ENCODE measurements at regions not wholly inside any gene's neighbourhood (a gene's known extent, or its start where the extent isn't known, plus 50 kb on each side); places are given as distances from the start of the nearest gene placed in this dataset.
A peak's percentile ranks its signal among the peaks of the same experiment; 100 is the strongest.

DNA sequence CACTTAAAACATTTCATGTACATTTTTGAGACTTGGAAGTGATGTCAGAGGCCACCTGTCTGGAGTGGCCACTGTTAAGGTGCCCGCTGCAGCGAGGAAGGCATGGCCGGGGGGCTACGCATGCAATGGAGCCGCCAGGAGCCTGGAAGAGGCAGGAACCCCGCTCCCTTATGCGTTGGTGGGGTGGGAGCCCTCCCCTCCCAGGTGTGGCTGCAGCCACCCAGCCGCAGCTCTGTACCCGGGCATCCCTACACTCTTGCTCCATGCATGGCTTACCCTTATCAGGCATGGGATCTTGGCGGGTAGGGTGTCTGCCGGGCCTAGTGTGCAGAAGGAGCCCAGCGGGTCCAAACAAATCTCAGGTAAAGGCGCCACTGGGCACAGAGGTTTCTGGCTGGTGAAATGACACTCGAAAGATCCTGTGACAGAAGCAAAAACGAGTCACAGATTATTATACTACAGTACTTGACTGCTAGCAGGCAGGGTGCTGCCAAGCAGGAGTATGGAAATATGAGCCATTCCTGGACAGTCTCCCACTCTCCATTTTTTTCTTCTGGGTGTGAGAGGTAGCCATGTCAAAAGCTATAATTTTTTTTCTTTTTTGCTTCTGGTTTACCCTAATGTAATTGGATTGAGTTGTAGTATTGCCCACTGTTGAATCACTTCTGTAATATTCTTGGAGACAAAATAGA lies 1606.3 kb upstream of the MIR17HG start:
- no peaks in the 10 kb centered on the region for H3K9me3 ChIP-seq (ENCODE audit: insufficient read depth, low read depth)
- H3K9me2 ChIP-seq (ENCODE audit: insufficient read depth): no peaks in the 10 kb centered on the region
- no TSS peak for BruUV-seq (replicated peaks)
- peak overlapping the region; percentile 68; the same call in 1 of the 2 replicates for H2AFZ ChIP-seq
- no peak for DNase-seq
- H3K4me1 ChIP-seq (replicated peaks; ENCODE audit: insufficient read depth): no peaks in the 10 kb centered on the region
- H3K4me3 ChIP-seq: no peak overlapping the region
- no peaks in the 10 kb centered on the region for H4K20me1 ChIP-seq (ENCODE audit: insufficient read depth)
- CTCF ChIA-PET: no interaction called here
- H3K27ac ChIP-seq: no peak overlapping the region
- H3F3A ChIP-seq (ENCODE audit: insufficient read depth, low read depth): no peaks in the 10 kb centered on the region
- no peak overlapping the region for H3K4me2 ChIP-seq
- H3K79me2 ChIP-seq (ENCODE audit: low read depth): no peaks in the 10 kb centered on the region
- no peaks in the 10 kb centered on the region for H3K36me3 ChIP-seq (ENCODE audit: low read depth)
- intact Hi-C loops (cut with micrococcal nuclease; ENCODE audit: unreplicated experiment): no loop called here
- POLR2A ChIA-PET (ENCODE audit: unreplicated experiment): no interaction called here
- TF ChIP-seq, protein P1, sequence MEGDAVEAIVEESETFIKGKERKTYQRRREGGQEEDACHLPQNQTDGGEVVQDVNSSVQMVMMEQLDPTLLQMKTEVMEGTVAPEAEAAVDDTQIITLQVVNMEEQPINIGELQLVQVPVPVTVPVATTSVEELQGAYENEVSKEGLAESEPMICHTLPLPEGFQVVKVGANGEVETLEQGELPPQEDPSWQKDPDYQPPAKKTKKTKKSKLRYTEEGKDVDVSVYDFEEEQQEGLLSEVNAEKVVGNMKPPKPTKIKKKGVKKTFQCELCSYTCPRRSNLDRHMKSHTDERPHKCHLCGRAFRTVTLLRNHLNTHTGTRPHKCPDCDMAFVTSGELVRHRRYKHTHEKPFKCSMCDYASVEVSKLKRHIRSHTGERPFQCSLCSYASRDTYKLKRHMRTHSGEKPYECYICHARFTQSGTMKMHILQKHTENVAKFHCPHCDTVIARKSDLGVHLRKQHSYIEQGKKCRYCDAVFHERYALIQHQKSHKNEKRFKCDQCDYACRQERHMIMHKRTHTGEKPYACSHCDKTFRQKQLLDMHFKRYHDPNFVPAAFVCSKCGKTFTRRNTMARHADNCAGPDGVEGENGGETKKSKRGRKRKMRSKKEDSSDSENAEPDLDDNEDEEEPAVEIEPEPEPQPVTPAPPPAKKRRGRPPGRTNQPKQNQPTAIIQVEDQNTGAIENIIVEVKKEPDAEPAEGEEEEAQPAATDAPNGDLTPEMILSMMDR (conservative IDR thresholded peaks at IDR 0.05): no peak
- TF ChIP-seq EZH2 (IDR thresholded peaks at IDR 0.05; ENCODE audit: low read depth): no peak
- no peaks in the 10 kb centered on the region for H3K27me3 ChIP-seq (ENCODE audit: insufficient read depth, low read depth)

DNA sequence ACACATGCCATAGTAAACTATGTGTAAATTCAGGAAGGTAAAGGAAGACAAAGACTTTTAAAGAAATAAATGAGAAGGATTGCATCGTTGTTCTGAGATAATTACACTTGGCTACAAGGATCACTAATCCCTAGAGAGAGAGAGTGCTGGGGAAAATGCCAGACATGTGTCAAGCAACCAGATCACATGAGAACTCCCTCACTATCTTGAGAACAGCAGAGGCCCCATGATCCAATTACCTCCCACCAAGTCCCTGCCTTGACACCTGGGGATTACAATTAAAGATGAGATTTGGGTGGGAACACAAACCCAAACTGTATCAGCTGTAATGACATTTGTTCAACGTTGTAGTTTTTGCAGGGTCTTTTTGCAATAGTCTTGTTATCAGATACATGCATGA lies 1600.9 kb upstream of the MIR17HG start:
- intact Hi-C loops (cut with micrococcal nuclease; ENCODE audit: unreplicated experiment): no loop called here
- Histone ChIP-seq H2AFZ (no peak overlapping the region), H3K4me2 (no peak overlapping the region), H3K9me2 (ENCODE audit: insufficient read depth) (no peaks in the 10 kb centered on the region), H3F3A (ENCODE audit: insufficient read depth, low read depth) (no peaks in the 10 kb centered on the region), H3K27ac (no peak overlapping the region), H3K9me3 (ENCODE audit: insufficient read depth, low read depth) (no peaks in the 10 kb centered on the region), H3K36me3 (ENCODE audit: low read depth) (no peaks in the 10 kb centered on the region), H3K79me2 (ENCODE audit: low read depth) (no peaks in the 10 kb centered on the region), H3K27me3 (ENCODE audit: insufficient read depth, low read depth) (no peaks in the 10 kb centered on the region), H3K4me3 (no peak overlapping the region), H3K4me1 (replicated peaks; ENCODE audit: insufficient read depth) (no peaks in the 10 kb centered on the region), H4K20me1 (ENCODE audit: insufficient read depth) (no peaks in the 10 kb centered on the region)
- no peak for DNase-seq
- CTCF ChIA-PET: no interaction called here
- TF ChIP-seq, protein P1 (conservative IDR thresholded peaks at IDR 0.05): no peak
- no peak for TF ChIP-seq EZH2 (IDR thresholded peaks at IDR 0.05; ENCODE audit: low read depth)
- POLR2A ChIA-PET (ENCODE audit: unreplicated experiment): no interaction called here
- BruUV-seq (replicated peaks): no TSS peak

DNA sequence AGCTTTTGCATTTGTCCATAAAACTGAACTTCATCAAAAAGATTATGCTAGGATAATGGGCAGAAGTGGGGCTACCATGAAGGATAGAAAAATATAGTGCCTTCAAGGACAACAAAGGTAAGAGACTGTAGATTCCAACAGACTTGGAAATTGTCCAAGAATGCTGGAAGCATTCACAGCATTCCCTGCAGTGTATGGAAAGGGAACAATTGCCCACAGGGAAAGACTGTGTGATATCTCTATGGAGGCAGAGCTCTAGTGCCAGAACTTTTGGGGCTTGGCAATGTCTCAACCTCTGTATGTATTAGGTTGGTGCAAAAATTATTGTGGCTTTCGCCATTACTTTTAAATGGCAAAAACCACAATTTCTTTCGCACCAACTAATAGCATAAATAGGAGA lies 1598.8 kb upstream of the MIR17HG start:
- H3K4me2 ChIP-seq: no peak overlapping the region
- H3K4me3 ChIP-seq: no peak overlapping the region
- H3K4me1 ChIP-seq (replicated peaks; ENCODE audit: insufficient read depth): no peaks in the 10 kb centered on the region
- intact Hi-C loops (cut with micrococcal nuclease; ENCODE audit: unreplicated experiment): no loop called here
- no peaks in the 10 kb centered on the region for H3K36me3 ChIP-seq (ENCODE audit: low read depth)
- H2AFZ ChIP-seq: no peak overlapping the region
- no peak overlapping the region for H3K27ac ChIP-seq
- BruUV-seq (replicated peaks): no TSS peak
- H3F3A ChIP-seq (ENCODE audit: insufficient read depth, low read depth): no peaks in the 10 kb centered on the region
- TF ChIP-seq, protein P1 (conservative IDR thresholded peaks at IDR 0.05): no peak
- no peak for TF ChIP-seq EZH2 (IDR thresholded peaks at IDR 0.05; ENCODE audit: low read depth)
- CTCF ChIA-PET: no interaction called here
- no peaks in the 10 kb centered on the region for H4K20me1 ChIP-seq (ENCODE audit: insufficient read depth)
- no peaks in the 10 kb centered on the region for H3K79me2 ChIP-seq (ENCODE audit: low read depth)
- no peaks in the 10 kb centered on the region for H3K9me3 ChIP-seq (ENCODE audit: insufficient read depth, low read depth)
- no peak for DNase-seq
- no peaks in the 10 kb centered on the region for H3K27me3 ChIP-seq (ENCODE audit: insufficient read depth, low read depth)
- POLR2A ChIA-PET (ENCODE audit: unreplicated experiment): no interaction called here
- no peaks in the 10 kb centered on the region for H3K9me2 ChIP-seq (ENCODE audit: insufficient read depth)
